Left lung (tissue), 4 donors: ENCODE measurements at regions not wholly inside any gene's neighbourhood (a gene's known extent, or its start where the extent isn't known, plus 50 kb on each side); places are given as distances from the start of the nearest gene placed in this dataset.

Source experiments
- ATAC-seq: fragments of 200-7000 bp; cut with Tn5 transposase; one replicate; pipeline ENCODE4 v1.9.1; 2020; ENCODE audit warnings: moderate library complexity
- DNase-seq, 4 donors: peaks; one replicate each; pipeline ENCODE4 v3.0.0-alpha.2; 2013 to 2020
- H3K27ac ChIP-seq, 2 donors: fragments of 200-600 bp; sonication (generic) in 1 of 2; one replicate each; pipeline versions ENCODE4 v1.5.0 to v1.8.0; 2020 to 2021
- H3K27me3 ChIP-seq, 2 donors: fragments of 200-600 bp; sonication (generic) in 1 of 2; one replicate each; pipeline versions ENCODE4 v1.5.0 to v1.8.0; 2020 to 2021
- H3K36me3 ChIP-seq, 2 donors: fragments of 200-600 bp; sonication (generic) in 1 of 2; one replicate each; pipeline versions ENCODE4 v1.5.0 to v1.8.0; 2020 to 2021
- H3K4me1 ChIP-seq, 2 donors: fragments of 200-600 bp; one replicate each; pipeline ENCODE4 v1.8.0; 2021
- H3K4me3 ChIP-seq, 2 donors: fragments of 200-600 bp; sonication (generic) in 1 of 2; one replicate each; pipeline versions ENCODE4 v1.5.0 to v1.8.0; 2020 to 2021; ENCODE audit warnings: mild to moderate bottlenecking in 1 of 2
- H3K9me3 ChIP-seq, 2 donors: fragments of 200-600 bp; sonication (generic) in 1 of 2; one replicate each; pipeline versions ENCODE4 v1.5.0 to v1.8.0; 2020 to 2021
- CTCF ChIP-seq, 2 donors: fragments of 200-600 bp; sonication (generic) in 1 of 2; IDR thresholded peaks; one replicate each; pipeline versions ENCODE4 v1.5.0 to v1.8.0; 2021; ENCODE audit warnings: antibody characterized with exemption in 2 of 2
- intact Hi-C, 2 donors: fragments of 100-400 bp; cut with DNase I; formaldehyde crosslinking; loops; one replicate each; pipeline versions ENCODE4 v1.11.2 to v1.14.2; 2022
- donor health status: DM: no; HTN: yes; CAD: no.
- donor health status: DM: no; HTN: no; CAD: no.

DNA sequence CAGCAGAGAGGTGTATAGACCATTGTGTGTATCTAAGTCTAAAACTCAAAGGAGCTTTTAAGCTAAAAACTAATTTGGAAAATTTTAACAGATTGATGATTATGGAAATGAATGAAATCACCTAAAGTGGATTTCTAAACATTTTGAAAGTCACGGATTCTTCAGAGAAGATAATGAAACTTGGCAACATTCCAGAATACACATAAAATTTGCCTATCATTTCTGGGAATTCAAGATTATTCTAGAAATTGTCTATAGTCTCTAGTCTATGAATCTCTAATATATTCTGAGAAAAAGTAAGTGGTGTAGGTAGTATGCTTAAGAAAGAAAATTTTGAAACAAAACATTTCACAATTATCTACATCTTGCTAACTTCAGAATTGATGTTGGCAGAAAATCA is 1117.9 kb upstream of the CNTN5 start:
- Histone ChIP-seq H3K36me3 (no peaks in the 10 kb centered on the region), H3K27me3 (no peaks in the 10 kb centered on the region), H3K4me1 (no peaks in the 10 kb centered on the region), H3K4me3 (no peak overlapping the region), H3K9me3 (no peaks in the 10 kb centered on the region), H3K27ac (no peak overlapping the region)
- no peak for DNase-seq
- ATAC-seq: no peak
- intact Hi-C loops: no loop called here
- TF ChIP-seq CTCF (IDR thresholded peaks at IDR 0.05): no peak

GRCh38 chr11:97905101-97905500 is 1115.6 kb upstream of the CNTN5 start:
- DNase-seq (no peak), ATAC-seq (no peak)
- Histone ChIP-seq H3K4me1 (no peaks in the 10 kb centered on the region), H3K27ac (no peak overlapping the region), H3K27me3 (no peaks in the 10 kb centered on the region), H3K4me3 (no peak overlapping the region), H3K36me3 (no peaks in the 10 kb centered on the region), H3K9me3 (no peaks in the 10 kb centered on the region)
- no peak for TF ChIP-seq CTCF (IDR thresholded peaks at IDR 0.05)
- intact Hi-C loops: no loop called here

- H3K36me3 ChIP-seq: no peaks in the 10 kb centered on the region
- ATAC-seq (no peak), DNase-seq (no peak)
- no peak overlapping the region for H3K27ac ChIP-seq
- no peak for TF ChIP-seq CTCF (IDR thresholded peaks at IDR 0.05)
- no peak overlapping the region for H3K4me3 ChIP-seq
- no peaks in the 10 kb centered on the region for H3K9me3 ChIP-seq
- H3K4me1 ChIP-seq: no peaks in the 10 kb centered on the region
- no peaks in the 10 kb centered on the region for H3K27me3 ChIP-seq
- intact Hi-C loops: no loop called here
Measured at GRCh38 chr11:97905671-97906070, 1115.1 kb upstream of the CNTN5 start.

DNA sequence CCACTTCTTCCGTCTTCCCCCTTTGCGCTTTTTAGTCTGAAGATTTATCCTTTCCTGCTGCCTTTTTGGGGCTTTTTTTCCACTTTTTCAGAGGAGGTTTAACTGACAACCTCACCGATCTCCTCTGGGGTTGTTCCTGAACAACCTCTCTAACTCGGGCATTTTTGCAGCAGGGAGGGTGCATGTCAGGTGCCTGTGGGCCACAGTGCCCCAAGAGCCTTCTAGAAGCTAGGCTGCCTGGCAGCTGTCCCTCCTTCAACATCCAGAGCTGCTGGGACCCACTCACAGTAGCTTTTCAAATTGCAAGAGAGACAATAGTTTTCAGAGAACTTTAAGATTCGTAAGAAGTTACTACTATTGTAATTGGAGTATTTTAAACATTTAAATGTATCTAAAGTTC is 1112.4 kb upstream of the CNTN5 start:
- intact Hi-C loops: no loop called here
- H3K4me1 ChIP-seq: no peaks in the 10 kb centered on the region
- no peaks in the 10 kb centered on the region for H3K27me3 ChIP-seq
- DNase-seq: no peak
- no peaks in the 10 kb centered on the region for H3K9me3 ChIP-seq
- H3K36me3 ChIP-seq: no peaks in the 10 kb centered on the region
- H3K27ac ChIP-seq: no peak overlapping the region
- ATAC-seq: no peak
- no peak overlapping the region for H3K4me3 ChIP-seq
- no peak for TF ChIP-seq CTCF (IDR thresholded peaks at IDR 0.05)

DNA sequence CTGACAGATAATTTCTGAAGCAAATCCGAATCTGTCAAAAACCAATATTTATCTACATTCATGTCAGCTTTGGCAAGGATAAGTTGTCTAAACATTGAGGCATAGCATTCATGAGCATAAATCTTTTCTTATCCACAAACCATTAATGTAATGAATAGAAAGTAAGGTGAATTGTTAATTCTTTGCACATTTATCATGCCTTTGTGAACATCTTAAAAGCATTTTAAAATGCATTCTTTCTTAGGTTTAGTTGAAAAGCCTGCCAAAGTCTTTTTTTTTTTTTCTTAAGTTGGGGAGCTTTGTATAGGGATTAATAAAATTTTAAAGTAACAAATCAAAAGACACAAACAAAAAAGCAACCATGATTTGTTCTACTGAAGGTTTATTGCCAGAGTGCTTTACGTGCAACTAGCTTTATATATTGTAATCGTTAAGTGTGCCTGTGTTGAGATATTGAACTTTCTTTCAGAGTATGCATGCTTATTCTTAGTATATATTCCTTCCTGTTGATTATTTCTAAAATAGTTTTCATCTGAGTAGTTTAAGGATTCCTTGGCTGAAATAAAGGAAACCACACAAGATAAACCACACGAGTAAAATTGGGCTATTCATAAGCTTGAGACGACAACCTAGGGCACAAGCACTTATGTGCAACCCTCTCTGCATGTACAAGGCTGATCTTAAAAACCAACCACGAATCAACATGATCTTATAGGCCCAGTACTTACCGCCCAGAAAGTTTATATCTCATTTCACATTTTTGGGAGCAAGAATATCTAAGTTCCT is 1110.9 kb upstream of the CNTN5 start:
- TF ChIP-seq CTCF (IDR thresholded peaks at IDR 0.05): no peak
- intact Hi-C loops: no loop called here
- ATAC-seq (no peak), DNase-seq (no peak)
- H3K36me3 ChIP-seq: no peaks in the 10 kb centered on the region
- H3K4me1 ChIP-seq: no peaks in the 10 kb centered on the region
- no peak overlapping the region for H3K4me3 ChIP-seq
- H3K27ac ChIP-seq: no peak overlapping the region
- H3K9me3 ChIP-seq: no peaks in the 10 kb centered on the region
- H3K27me3 ChIP-seq: no peaks in the 10 kb centered on the region
